ENCODE measurements at regions not wholly inside any gene's neighbourhood (a gene's known extent, or its start where the extent isn't known, plus 50 kb on each side); places are given as distances from the start of the nearest gene placed in this dataset.

- no peak for DNase-seq
Measured at GRCh38 chr2:228860601-228861285, 410.3 kb downstream of the PID1 start.

GRCh38 chr2:228853151-228853550, 417.9 kb downstream of the PID1 start:
- no peak for DNase-seq

GRCh38 chr2:228848638-228849037, 422.4 kb downstream of the PID1 start:
- no peak for DNase-seq

- DNase-seq, result no peak
Measured at GRCh38 chr2:228847684-228848083, 423.4 kb downstream of the PID1 start.

GRCh38 chr2:228846161-228846560, 424.9 kb downstream of the PID1 start:
- no peak for DNase-seq

- DNase-seq, result no peak
Measured at GRCh38 chr2:228845162-228845925, 425.7 kb downstream of the PID1 start.

GRCh38 chr2:228841877-228842276, 429.2 kb downstream of the PID1 start:
- no peak for DNase-seq

- no peak for DNase-seq
Measured at GRCh38 chr2:228841475-228841874, 429.6 kb downstream of the PID1 start.

- DNase-seq, result no peak
Measured at GRCh38 chr2:228840743-228841114, 430.4 kb downstream of the PID1 start.

- no peak for DNase-seq
Measured at GRCh38 chr2:228840113-228840742, 430.9 kb downstream of the PID1 start.

GRCh38 chr2:228839421-228839876, 431.6 kb downstream of the PID1 start:
- no peak for DNase-seq

GRCh38 chr2:228838819-228839218, 432.3 kb downstream of the PID1 start:
- DNase-seq, result no peak

- DNase-seq, result no peak
Measured at GRCh38 chr2:228828397-228828796, 442.7 kb downstream of the PID1 start.

GRCh38 chr2:228827056-228827700, 443.9 kb downstream of the PID1 start:
- no peak for DNase-seq

- DNase-seq, result no peak
Measured at GRCh38 chr2:228819701-228820100, 451.4 kb downstream of the PID1 start.

- no peak for DNase-seq
Measured at GRCh38 chr2:228802181-228803071, 468.7 kb downstream of the PID1 start.

GRCh38 chr2:228801451-228801850, 469.6 kb downstream of the PID1 start:
- DNase-seq, result no peak

GRCh38 chr2:228799208-228799588, 471.9 kb downstream of the PID1 start:
- DNase-seq, result no peak

GRCh38 chr2:228798458-228799207, 472.5 kb downstream of the PID1 start:
- no peak for DNase-seq

- DNase-seq, result no peak
Measured at GRCh38 chr2:228796386-228796785, 474.7 kb downstream of the PID1 start.

GRCh38 chr2:228793116-228793515, 478.0 kb downstream of the PID1 start:
- no peak for DNase-seq

- no peak for DNase-seq
Measured at GRCh38 chr2:228786901-228787300, 484.2 kb downstream of the PID1 start.

Data from inflammatory macrophage treated with lipopolysaccharide for 1 hour (primary cell).